Transverse colon (tissue), 4 donors: ENCODE measurements at regions not wholly inside any gene's neighbourhood (a gene's known extent, or its start where the extent isn't known, plus 50 kb on each side); places are given as distances from the start of the nearest gene placed in this dataset.

Experiments used
- DNase-seq: peaks from one replicate; pipeline ENCODE4 v3.0.0-alpha.2; 2019
- H3K27ac ChIP-seq, 4 donors: fragments of 200-600 bp; sonication (generic); 2 replicates each; pipeline ENCODE4 v1.5.1; 2016 to 2018; ENCODE audit warnings: inconsistent platforms in 4 of 4
- H3K27me3 ChIP-seq: fragments of 200-600 bp; sonication (generic); 2 replicates; pipeline ENCODE4 v1.5.1; 2017; ENCODE audit warnings: inconsistent platforms
- H3K36me3 ChIP-seq, 4 donors: fragments of 200-600 bp; sonication (generic); 2 replicates each; pipeline ENCODE4 v1.5.1; 2017 to 2019; ENCODE audit warnings: inconsistent platforms in 4 of 4
- H3K4me1 ChIP-seq, 4 donors: fragments of 200-600 bp; sonication (generic); 2 replicates each; pipeline ENCODE4 v1.5.1; 2017 to 2020; ENCODE audit warnings: inconsistent platforms in 4 of 4
- H3K4me3 ChIP-seq, 4 donors: fragments of 200-600 bp; sonication (generic); 1 replicate in 1 of 4; 2 replicates in 3 of 4; pipeline versions ENCODE4 v1.5.1 to v1.6.1; 2017 to 2019; ENCODE audit warnings: inconsistent platforms in 4 of 4
- H3K9me3 ChIP-seq, 2 donors: fragments of 200-600 bp; sonication (generic); 2 replicates each; pipeline ENCODE4 v1.5.1; 2017 to 2019; ENCODE audit warnings: inconsistent platforms in 2 of 2
- EP300 ChIP-seq: sonication (generic); formaldehyde crosslinking; IDR thresholded peaks from one replicate; pipeline ENCODE4 v1.6.1; 2017; ENCODE audit warnings: antibody characterized with exemption, low read depth
- POLR2A ChIP-seq: fragments of 450-650 bp; IDR thresholded peaks from one replicate; pipeline ENCODE4 v1.6.1; 2016; ENCODE audit warnings: antibody characterized with exemption, mild to moderate bottlenecking, moderate library complexity
- POLR2AphosphoS5 ChIP-seq, 3 donors: sonication (generic); formaldehyde crosslinking; IDR thresholded peaks; one replicate each; pipeline ENCODE4 v1.6.1; 2016; ENCODE audit warnings: antibody characterized with exemption in 3 of 3
- WGBS, 2 donors: methylation state at CpG; one replicate each; pipeline ENCODE4 v1.1.5; 2018; ENCODE audit warnings: low coverage in 1 of 2; 5-methylcytosine and 5-hydroxymethylcytosine counted together
- in situ Hi-C, 4 donors: fragments of 200-750 bp; cut with MboI; loops; one replicate each; pipeline versions ENCODE4 v1.15.0 to v1.15.1; 2017; ENCODE audit warnings: low sequenced_read_pairs in 3 of 4, low pct_ligation_motif_present in 1 of 4, low pct_unique_long_range_greater_than_20kb in 1 of 4
- intact Hi-C: fragments of 100-400 bp; cut with DNase I; formaldehyde crosslinking; loops from one replicate; pipeline ENCODE4 v1.15.1; 2023; ENCODE audit warnings: low total_unique reads
- TF ChIP-seq, protein P1 (sequence below), 5 experiments: fragments of 200-600 bp in 3 of 5; fragments of 450-650 bp in 2 of 5; sonication (generic) in 3 of 5; IDR thresholded peaks; 1 replicate in 2 of 5; 2 replicates in 3 of 5; pipeline ENCODE4 v1.5.1; 2016 to 2017; ENCODE audit warnings: antibody characterized with exemption in 5 of 5, inconsistent platforms in 3 of 5, mild to moderate bottlenecking in 2 of 5, moderate library complexity in 1 of 5

DNA sequence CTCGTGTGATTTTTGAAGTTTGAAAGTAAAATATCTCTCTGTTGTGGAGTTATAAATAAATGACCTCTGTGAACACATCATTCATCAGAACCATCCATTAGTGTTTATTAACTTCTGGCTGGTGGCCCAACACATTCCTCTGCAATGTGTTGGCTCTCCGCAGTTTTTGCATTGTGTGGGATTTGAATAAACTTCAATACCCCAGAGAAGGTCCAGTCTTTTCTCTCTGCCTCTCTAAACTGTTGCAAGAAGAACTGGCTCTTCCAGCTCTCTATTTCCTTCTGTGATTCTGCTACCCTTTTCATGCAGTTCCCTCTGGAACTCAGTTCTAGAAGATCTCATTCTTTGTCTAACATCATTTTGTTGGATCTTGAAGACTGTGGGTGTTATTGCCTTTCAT lies 125.0 kb upstream of the ARHGAP42 start:
- intact Hi-C loops = no loop called here
- Histone ChIP-seq H3K27ac (peak overlapping the region in 1 of 4 donors; percentile 10), H3K36me3 (no peaks in the 10 kb centered on the region), H3K4me1 (peaks cover 0 to 25% (median 0%) of the 10 kb centered on the region in 4 donors), H3K9me3 (no peaks in the 10 kb centered on the region), H3K27me3 (no peaks in the 10 kb centered on the region), H3K4me3 (no peak overlapping the region)
- TF ChIP-seq POLR2AphosphoS5 (IDR thresholded peaks at IDR 0.05) (no peak), EP300 (no peak), POLR2A (no peak)
- TF ChIP-seq, protein P1, sequence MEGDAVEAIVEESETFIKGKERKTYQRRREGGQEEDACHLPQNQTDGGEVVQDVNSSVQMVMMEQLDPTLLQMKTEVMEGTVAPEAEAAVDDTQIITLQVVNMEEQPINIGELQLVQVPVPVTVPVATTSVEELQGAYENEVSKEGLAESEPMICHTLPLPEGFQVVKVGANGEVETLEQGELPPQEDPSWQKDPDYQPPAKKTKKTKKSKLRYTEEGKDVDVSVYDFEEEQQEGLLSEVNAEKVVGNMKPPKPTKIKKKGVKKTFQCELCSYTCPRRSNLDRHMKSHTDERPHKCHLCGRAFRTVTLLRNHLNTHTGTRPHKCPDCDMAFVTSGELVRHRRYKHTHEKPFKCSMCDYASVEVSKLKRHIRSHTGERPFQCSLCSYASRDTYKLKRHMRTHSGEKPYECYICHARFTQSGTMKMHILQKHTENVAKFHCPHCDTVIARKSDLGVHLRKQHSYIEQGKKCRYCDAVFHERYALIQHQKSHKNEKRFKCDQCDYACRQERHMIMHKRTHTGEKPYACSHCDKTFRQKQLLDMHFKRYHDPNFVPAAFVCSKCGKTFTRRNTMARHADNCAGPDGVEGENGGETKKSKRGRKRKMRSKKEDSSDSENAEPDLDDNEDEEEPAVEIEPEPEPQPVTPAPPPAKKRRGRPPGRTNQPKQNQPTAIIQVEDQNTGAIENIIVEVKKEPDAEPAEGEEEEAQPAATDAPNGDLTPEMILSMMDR (IDR thresholded peaks at IDR 0.05) = no peak
- 58% methylated on average over 2 of the region's 2 CpGs for WGBS, 2 donors
- in situ Hi-C loops = no loop called here
- no peak for DNase-seq

DNA sequence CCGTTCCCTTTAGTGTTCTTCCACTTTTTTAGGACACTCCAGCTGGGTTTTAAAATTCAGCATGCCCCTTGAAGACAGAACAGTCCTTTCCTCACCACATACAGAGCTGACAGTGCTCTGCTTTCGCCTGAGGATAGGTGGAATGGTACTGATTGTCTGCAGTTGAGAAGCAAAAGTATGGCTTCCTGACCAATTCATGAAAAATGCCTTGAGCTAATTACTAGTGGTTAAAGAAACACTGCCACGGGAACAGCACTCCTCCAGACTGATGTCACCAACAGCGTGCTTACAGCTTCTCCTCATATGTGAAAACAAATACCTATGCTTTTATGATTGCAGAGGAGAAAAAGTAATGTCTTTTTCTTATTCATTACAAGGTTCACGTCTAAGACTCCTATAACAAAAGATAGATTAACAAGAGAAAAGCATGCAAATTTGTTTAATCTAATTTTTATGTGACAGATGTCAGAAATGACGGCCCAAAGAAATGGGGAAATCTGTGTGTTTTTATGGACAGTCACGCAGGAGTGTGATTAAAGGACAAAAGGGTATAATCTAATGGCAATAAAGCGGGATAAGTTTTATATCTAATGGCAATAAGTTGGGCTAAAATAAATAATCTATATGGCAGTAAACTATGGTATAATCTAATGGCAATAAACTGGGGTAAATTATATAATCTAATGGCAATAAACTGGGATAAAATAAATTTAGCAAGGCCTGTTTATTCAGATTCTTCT lies 123.4 kb upstream of the ARHGAP42 start:
- DNase-seq = no peak
- no peak overlapping the region for H3K27ac ChIP-seq
- no peaks in the 10 kb centered on the region for H3K27me3 ChIP-seq
- no peak overlapping the region for H3K4me3 ChIP-seq
- WGBS, 2 donors = 50 to 68% methylated on average over 7 to 8 of the region's 8 CpGs
- peaks cover 0 to 17% (median 0%) of the 10 kb centered on the region in 4 donors for H3K4me1 ChIP-seq
- no peaks in the 10 kb centered on the region for H3K36me3 ChIP-seq
- TF ChIP-seq POLR2AphosphoS5 (IDR thresholded peaks at IDR 0.05) (no peak), EP300 (no peak), POLR2A (no peak)
- TF ChIP-seq, protein P1 (IDR thresholded peaks at IDR 0.05) = no peak
- H3K9me3 ChIP-seq = no peaks in the 10 kb centered on the region
- intact Hi-C loops (no loop called here), in situ Hi-C loops (no loop called here)

DNA sequence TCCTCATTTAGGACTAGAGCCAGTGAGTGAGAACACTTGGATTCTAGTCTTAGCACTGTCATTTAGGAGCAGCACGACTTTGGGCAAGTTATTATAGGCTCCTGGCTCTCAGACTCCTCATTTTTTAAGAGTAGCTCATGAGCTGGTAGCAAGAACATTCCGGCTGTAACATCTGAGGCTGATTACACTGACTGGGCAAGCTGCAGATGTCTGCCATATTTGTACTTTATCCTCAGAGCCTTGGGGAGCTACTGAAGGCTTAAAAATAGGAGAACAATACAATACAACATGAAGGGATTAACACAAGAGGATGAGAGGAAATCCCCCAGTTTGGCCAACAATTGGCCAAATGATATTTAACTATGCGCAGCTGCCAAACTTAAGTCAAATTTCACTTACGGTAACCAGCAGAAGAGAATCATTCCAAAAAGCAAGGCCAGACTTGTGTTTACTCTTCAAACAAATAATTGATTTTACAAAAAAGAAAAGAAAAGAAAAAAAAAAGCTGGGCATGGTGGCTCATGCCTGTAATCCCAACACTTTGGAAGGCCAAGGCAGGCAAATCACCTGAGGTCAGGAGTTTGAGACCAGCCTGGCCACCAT lies 113.1 kb upstream of the ARHGAP42 start:
- intact Hi-C loops = loop anchor here (10.0 kb wide), 1 partner anchor 111 kb away; the partner anchor contains the start of gene ARHGAP42
- H3K9me3 ChIP-seq = no peaks in the 10 kb centered on the region
- in situ Hi-C loops = loop anchor here in 3 of 4 donors (10.0 kb wide), 3 partner anchors 281 to 361 kb away; no protein-coding TSS in a partner anchor

More for the DNA sequence above, 113.1 kb upstream of the ARHGAP42 start:
- no peak for DNase-seq
- H3K36me3 ChIP-seq = no peaks in the 10 kb centered on the region
- WGBS, 2 donors = 64 to 74% methylated on average over 4 of the region's 4 CpGs
- TF ChIP-seq POLR2AphosphoS5 (IDR thresholded peaks at IDR 0.05) (no peak), EP300 (no peak), POLR2A (no peak)
- TF ChIP-seq, protein P1 (IDR thresholded peaks at IDR 0.05) = no peak
- H3K27ac ChIP-seq = no peak overlapping the region
- H3K27me3 ChIP-seq = no peaks in the 10 kb centered on the region
- no peaks in the 10 kb centered on the region for H3K4me1 ChIP-seq
- H3K4me3 ChIP-seq = no peak overlapping the region
